Peyer's patch (tissue), 4 donors: ENCODE measurements at regions not wholly inside any gene's neighbourhood (a gene's known extent, or its start where the extent isn't known, plus 50 kb on each side); places are given as distances from the start of the nearest gene placed in this dataset.

Source experiments
- DNase-seq, 3 donors: peaks; one replicate each; pipeline ENCODE4 v3.0.0-alpha.2; 2017 to 2019
- H3K27ac ChIP-seq, 4 donors: fragments of 200-600 bp; sonication (generic); one replicate each; pipeline ENCODE4 v1.5.1; 2016 to 2019
- H3K27me3 ChIP-seq, 2 donors: fragments of 200-600 bp; sonication (generic); one replicate each; pipeline ENCODE4 v1.5.1; 2019
- H3K36me3 ChIP-seq, 3 donors: fragments of 200-600 bp; sonication (generic); one replicate each; pipeline ENCODE4 v1.5.1; 2016 to 2019
- H3K4me1 ChIP-seq, 4 donors: fragments of 200-600 bp; sonication (generic); one replicate each; pipeline ENCODE4 v1.5.1; 2016 to 2019
- H3K4me3 ChIP-seq, 4 donors: fragments of 200-600 bp; sonication (generic); 1 replicate in 3 of 4; 2 replicates in 1 of 4; pipeline ENCODE4 v1.5.1; 2016 to 2019; ENCODE audit warnings: mild to moderate bottlenecking in 1 of 4
- H3K9me3 ChIP-seq, 4 donors: fragments of 200-600 bp; sonication (generic); one replicate each; pipeline ENCODE4 v1.5.1; 2016 to 2019; ENCODE audit warnings: mild to moderate bottlenecking in 1 of 4
- POLR2A ChIP-seq, 2 donors: fragments of 450-650 bp; IDR thresholded peaks; one replicate each; pipeline ENCODE4 v1.5.1; 2017; ENCODE audit warnings: antibody characterized with exemption in 2 of 2, mild to moderate bottlenecking in 2 of 2, moderate library complexity in 2 of 2
- TF ChIP-seq, protein P1 (sequence below), 6 experiments: fragments of 450-650 bp in 4 of 6; fragments of 200-600 bp in 2 of 6; sonication (generic) in 1 of 6; IDR thresholded peaks; one replicate each; pipeline ENCODE4 v1.5.1; 2017 to 2019; ENCODE audit warnings: antibody characterized with exemption in 6 of 6, mild to moderate bottlenecking in 3 of 6, moderate library complexity in 1 of 6

DNA sequence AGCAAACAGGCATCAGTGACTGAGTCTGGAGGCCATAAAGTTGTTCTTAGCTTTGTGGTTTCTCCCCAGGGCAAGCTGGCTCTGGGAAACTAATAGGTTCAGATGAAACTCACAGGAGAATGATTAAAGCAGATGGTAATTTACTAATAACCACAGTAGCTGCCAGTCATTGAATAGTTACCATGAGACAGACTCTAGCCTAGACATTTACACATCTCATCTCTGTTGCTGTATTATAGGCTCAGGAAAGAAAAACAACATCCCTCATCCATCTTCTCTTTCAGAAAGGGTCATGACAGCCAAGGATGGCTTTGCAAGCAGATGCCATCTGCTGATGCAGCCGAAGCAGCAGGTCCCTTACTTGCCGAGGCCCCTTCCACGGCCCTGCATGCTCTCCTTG lies 314.0 kb upstream of the ID2 start:
- TF ChIP-seq POLR2A (IDR thresholded peaks at IDR 0.05), result no peak
- TF ChIP-seq, protein P1, sequence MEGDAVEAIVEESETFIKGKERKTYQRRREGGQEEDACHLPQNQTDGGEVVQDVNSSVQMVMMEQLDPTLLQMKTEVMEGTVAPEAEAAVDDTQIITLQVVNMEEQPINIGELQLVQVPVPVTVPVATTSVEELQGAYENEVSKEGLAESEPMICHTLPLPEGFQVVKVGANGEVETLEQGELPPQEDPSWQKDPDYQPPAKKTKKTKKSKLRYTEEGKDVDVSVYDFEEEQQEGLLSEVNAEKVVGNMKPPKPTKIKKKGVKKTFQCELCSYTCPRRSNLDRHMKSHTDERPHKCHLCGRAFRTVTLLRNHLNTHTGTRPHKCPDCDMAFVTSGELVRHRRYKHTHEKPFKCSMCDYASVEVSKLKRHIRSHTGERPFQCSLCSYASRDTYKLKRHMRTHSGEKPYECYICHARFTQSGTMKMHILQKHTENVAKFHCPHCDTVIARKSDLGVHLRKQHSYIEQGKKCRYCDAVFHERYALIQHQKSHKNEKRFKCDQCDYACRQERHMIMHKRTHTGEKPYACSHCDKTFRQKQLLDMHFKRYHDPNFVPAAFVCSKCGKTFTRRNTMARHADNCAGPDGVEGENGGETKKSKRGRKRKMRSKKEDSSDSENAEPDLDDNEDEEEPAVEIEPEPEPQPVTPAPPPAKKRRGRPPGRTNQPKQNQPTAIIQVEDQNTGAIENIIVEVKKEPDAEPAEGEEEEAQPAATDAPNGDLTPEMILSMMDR (IDR thresholded peaks at IDR 0.05), result no peak
- Histone ChIP-seq H3K4me1 (no peaks in the 10 kb centered on the region), H3K36me3 (no peaks in the 10 kb centered on the region), H3K27ac (no peak overlapping the region), H3K4me3 (no peak overlapping the region), H3K27me3 (no peaks in the 10 kb centered on the region), H3K9me3 (no peaks in the 10 kb centered on the region)
- no peak for DNase-seq

DNA sequence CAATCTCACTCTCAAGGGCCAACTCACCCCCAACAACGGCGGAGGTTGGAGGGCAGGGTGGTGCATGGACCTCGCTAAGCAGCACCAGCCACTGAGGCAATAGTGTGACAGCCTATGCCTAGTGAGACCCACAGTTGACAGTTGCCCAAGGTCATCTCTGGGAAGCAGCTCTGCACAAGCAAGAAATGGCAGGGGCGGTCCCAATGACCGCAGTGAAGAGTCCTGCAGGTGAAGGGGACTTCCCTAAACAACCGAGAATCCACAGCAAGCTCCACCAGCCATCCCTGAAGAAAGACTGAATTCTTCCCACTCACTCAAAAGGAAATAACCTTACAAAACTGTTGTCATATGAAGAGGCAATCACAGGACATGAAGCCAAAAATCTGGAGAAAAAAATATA lies 313.4 kb upstream of the ID2 start:
- no peaks in the 10 kb centered on the region for H3K36me3 ChIP-seq
- TF ChIP-seq, protein P1 (IDR thresholded peaks at IDR 0.05), result no peak
- no peak for TF ChIP-seq POLR2A (IDR thresholded peaks at IDR 0.05)
- no peak for DNase-seq
- H3K27ac ChIP-seq, result no peak overlapping the region
- H3K4me1 ChIP-seq, result no peaks in the 10 kb centered on the region
- no peak overlapping the region for H3K4me3 ChIP-seq
- H3K27me3 ChIP-seq, result no peaks in the 10 kb centered on the region
- no peaks in the 10 kb centered on the region for H3K9me3 ChIP-seq

DNA sequence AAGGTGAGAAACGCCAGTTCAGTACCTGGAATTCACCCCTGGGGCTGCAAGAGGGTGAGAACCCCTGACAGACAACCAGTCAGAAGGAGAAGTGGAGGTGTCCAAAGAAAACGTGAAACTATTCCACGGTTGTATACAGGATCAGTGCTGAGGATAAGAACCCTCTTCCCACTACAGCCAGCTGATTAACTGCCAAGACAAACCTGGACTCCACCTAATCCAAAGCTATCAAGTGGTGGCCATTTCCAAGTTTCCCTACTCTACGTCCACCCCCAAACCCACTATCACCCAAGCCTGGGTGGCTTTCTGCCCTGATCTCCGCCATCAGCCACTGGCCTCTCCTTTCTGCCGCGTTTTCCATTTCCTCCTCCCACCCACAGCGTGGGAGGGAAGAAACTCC lies 312.3 kb upstream of the ID2 start:
- Histone ChIP-seq H3K4me1 (no peaks in the 10 kb centered on the region), H3K36me3 (no peaks in the 10 kb centered on the region)
- TF ChIP-seq, protein P1 (IDR thresholded peaks at IDR 0.05), result no peak
- TF ChIP-seq POLR2A (IDR thresholded peaks at IDR 0.05), result no peak

DNA sequence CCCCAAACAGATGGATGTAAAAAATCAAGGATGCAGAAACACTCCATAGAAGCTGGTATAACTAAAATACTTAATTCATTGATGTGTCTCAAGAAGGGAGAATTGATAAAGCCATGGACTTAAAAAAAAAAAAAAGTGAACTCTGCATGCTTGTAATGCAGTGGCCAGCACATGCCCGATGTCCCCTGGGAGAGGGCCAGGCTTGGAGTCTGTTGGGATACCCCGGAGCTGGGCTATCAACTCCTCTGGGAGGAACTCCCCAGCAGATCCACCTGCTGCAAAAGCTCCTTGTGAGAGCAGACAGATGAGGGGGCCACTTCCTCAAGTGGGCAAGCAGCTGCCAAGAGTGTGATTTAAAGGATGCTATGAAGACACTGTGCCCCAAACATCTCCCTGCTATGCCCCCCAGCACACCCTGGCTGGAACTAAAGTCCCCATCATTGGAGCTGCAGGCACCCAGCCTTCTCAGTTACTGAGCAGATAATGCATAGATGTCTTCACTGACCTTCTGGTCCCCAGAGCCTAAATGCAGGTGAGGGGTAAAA lies 311.5 kb upstream of the ID2 start:
- Histone ChIP-seq H3K4me1 (no peaks in the 10 kb centered on the region), H3K9me3 (no peaks in the 10 kb centered on the region), H3K36me3 (no peaks in the 10 kb centered on the region), H3K4me3 (no peak overlapping the region), H3K27ac (no peak overlapping the region), H3K27me3 (no peaks in the 10 kb centered on the region)
- TF ChIP-seq, protein P1 (IDR thresholded peaks at IDR 0.05), result no peak
- TF ChIP-seq POLR2A (IDR thresholded peaks at IDR 0.05), result no peak
- DNase-seq, result no peak

More for the DNA sequence above, 312.3 kb upstream of the ID2 start:
- no peak overlapping the region for H3K27ac ChIP-seq
- H3K9me3 ChIP-seq, result no peaks in the 10 kb centered on the region
- no peak for DNase-seq
- no peak overlapping the region for H3K4me3 ChIP-seq
- H3K27me3 ChIP-seq, result no peaks in the 10 kb centered on the region

DNA sequence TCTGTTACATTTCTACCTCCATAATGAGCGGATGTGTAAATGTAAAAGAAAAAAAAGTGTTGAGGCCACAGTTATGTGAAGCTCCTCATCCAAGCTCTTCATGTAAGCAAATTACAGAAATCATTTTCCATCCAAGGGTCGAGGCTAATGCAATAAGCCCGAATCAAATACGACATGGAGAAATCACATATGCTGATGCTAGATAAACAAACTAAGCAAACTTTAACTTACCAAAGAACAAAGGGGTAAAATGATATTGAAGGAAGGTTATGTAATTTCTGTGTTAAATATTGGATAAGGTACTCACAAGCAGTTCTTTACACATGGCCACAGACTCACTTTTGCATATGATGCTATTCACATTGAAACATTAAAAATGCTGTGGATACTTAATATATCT lies 310.2 kb upstream of the ID2 start:
- no peaks in the 10 kb centered on the region for H3K4me1 ChIP-seq
- H3K4me3 ChIP-seq, result no peak overlapping the region
- H3K27me3 ChIP-seq, result no peaks in the 10 kb centered on the region
- H3K27ac ChIP-seq, result no peak overlapping the region
- H3K36me3 ChIP-seq, result no peaks in the 10 kb centered on the region
- DNase-seq, result no peak
- TF ChIP-seq, protein P1 (IDR thresholded peaks at IDR 0.05), result no peak
- TF ChIP-seq POLR2A (IDR thresholded peaks at IDR 0.05), result no peak
- H3K9me3 ChIP-seq, result no peaks in the 10 kb centered on the region

DNA sequence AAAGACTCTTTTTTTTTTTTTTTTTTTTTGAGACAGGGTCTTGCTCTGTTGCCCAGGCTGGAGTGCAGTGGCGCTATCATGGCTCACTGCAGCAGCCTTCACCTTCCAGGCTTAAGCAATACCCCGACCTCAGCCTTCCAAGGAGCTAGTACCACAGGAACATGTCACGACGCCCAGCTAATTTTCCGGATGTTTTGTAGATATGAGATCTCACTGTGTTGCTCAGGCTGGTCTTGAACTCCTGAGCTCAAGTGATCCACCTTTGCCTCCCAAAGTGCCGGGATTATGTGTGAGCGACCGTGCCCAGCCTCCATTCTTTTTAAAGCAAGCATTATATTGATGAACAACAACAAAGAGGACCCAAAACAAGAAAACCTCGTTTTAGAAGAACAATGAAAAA lies 307.1 kb upstream of the ID2 start:
- DNase-seq, result no peak
- Histone ChIP-seq H3K4me1 (no peaks in the 10 kb centered on the region), H3K27me3 (no peaks in the 10 kb centered on the region), H3K9me3 (no peaks in the 10 kb centered on the region), H3K4me3 (no peak overlapping the region), H3K36me3 (no peaks in the 10 kb centered on the region), H3K27ac (no peak overlapping the region)
- TF ChIP-seq, protein P1 (IDR thresholded peaks at IDR 0.05), result no peak
- TF ChIP-seq POLR2A (IDR thresholded peaks at IDR 0.05), result no peak
